ENCODE measurements at regions not wholly inside any gene's neighbourhood (a gene's known extent, or its start where the extent isn't known, plus 50 kb on each side); places are given as distances from the start of the nearest gene placed in this dataset.
"Not testable (repeated sequence)": the region's sequence is repeated elsewhere in the genome, so short reads cannot be mapped to it uniquely, and the experiment has no call there.

GRCh38 chr1:146479188-146479587 is 250.4 kb upstream of the NOTCH2NLA start:
- not testable (repeated sequence) for TF ChIP-seq BHLHE40 (IDR thresholded peaks at IDR 0.05; ENCODE audit: low read depth, low read length)
- TF ChIP-seq, protein P1, sequence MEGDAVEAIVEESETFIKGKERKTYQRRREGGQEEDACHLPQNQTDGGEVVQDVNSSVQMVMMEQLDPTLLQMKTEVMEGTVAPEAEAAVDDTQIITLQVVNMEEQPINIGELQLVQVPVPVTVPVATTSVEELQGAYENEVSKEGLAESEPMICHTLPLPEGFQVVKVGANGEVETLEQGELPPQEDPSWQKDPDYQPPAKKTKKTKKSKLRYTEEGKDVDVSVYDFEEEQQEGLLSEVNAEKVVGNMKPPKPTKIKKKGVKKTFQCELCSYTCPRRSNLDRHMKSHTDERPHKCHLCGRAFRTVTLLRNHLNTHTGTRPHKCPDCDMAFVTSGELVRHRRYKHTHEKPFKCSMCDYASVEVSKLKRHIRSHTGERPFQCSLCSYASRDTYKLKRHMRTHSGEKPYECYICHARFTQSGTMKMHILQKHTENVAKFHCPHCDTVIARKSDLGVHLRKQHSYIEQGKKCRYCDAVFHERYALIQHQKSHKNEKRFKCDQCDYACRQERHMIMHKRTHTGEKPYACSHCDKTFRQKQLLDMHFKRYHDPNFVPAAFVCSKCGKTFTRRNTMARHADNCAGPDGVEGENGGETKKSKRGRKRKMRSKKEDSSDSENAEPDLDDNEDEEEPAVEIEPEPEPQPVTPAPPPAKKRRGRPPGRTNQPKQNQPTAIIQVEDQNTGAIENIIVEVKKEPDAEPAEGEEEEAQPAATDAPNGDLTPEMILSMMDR (conservative IDR thresholded peaks at IDR 0.05; ENCODE audit: low read depth, low read length): not testable (repeated sequence)
